Epidermal melanocyte (primary cell): ENCODE measurements at regions not wholly inside any gene's neighbourhood (a gene's known extent, or its start where the extent isn't known, plus 50 kb on each side); places are given as distances from the start of the nearest gene placed in this dataset.

ENCODE experiments used
- DNase-seq: peaks from one replicate; pipeline ENCODE4 v3.0.0; 2011; ENCODE audit warnings: low spot score; ENCODE audit not compliant: insufficient read length

DNA sequence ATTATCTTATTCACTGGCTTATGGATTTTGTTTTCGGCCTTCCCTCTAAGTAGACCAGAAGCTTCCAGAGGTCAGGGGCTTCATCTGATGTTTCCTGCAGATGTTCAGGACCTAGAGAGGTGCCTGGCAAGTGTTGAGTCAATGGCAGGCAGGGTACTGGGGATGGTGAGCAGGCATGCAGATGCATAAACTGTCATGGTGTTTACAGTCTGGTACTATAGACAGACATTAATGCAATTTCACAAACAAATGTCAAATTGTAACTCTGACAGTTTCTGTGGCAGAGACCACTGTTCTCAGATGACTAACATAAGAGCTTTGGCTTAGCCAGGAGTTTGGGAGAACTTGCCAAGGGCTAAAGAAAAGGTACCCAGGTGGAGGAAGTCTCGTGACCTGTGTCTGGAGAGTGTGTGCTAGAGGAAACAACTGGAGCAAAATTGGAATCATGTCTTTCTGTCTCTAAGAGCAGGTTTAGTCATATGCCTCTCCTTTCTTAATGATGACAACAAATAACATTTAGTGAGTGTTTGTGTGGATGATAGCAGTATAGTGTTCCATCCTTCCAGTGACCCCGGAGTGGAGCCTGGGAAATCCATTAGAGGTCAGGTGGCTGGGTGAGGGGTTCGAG is 53.7 kb upstream of the TRAK1 start:
- DNase-seq: no peak

DNA sequence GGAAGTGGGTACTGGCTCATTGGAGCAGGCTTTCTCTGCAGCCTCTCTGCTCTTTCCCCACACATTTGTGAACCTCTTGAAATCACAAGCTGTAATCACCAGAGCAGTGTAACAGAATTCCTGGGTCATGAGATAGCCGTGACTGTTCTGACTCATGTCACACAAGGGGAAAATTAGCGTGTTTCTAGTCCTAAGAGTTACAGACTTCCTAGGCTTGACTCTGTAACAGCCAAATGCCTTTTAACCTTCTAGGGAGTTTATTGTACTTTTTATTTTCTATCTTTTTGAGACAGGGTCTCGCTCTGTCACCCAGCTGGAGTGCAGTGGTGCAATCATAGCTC is 54.7 kb upstream of the TRAK1 start:
- peak; percentile 86 for DNase-seq

- no peak for DNase-seq
Measured at GRCh38 chr3:42035816-42036482, 55.2 kb upstream of the TRAK1 start.

DNA sequence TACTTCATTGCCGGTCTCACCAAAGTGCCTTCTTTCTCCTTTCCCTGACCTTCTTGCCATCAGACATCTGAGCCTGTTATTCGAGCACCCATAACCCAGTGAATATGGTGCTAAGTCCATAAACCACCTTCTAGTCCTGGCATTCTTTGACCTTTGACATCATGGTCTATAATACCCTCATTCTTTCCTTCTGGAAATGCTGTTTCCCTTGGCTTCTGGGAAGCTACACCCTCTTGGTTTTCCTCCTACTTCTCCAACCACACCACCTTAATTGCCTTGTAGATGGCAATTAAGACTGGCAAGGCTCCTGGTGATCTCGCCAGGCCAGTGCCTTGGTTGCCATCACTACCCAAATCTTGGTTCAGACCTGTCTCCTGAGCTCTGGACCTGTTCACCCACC is 56.1 kb upstream of the TRAK1 start:
- no peak for DNase-seq

GRCh38 chr3:42033741-42034140 is 57.4 kb upstream of the TRAK1 start:
- no peak for DNase-seq

DNA sequence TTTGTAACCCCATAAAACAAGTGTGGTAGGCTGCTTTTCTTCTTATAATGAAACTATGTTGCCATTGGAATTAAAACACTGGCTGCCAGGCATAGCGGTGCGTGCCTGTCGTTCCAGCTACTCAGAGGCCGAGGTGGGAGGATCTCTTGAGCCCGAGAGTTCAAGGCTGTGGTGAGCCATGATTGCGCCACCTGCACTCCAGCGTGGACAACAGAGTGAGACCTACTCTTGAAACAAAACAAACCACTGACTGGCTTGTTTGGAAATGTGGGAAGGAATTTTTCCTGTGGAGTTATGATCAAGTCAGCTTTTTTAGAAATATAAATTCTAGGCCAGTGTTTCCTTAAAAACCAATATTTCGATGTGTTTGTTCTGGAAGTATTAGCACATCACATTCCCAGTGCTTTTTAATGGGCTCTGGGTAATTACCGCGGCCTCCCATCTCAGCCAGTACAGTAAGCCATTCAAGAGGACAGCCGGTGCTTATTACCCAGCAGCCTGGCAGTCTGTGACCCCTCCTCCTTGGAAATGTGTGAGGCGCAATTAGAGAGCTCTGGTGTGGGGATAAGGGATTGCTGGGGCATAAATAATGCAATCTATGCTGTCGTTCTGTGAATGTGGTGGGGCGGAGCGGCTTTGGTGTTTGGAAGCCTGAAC is 58.3 kb upstream of the TRAK1 start:
- no peak for DNase-seq

DNA sequence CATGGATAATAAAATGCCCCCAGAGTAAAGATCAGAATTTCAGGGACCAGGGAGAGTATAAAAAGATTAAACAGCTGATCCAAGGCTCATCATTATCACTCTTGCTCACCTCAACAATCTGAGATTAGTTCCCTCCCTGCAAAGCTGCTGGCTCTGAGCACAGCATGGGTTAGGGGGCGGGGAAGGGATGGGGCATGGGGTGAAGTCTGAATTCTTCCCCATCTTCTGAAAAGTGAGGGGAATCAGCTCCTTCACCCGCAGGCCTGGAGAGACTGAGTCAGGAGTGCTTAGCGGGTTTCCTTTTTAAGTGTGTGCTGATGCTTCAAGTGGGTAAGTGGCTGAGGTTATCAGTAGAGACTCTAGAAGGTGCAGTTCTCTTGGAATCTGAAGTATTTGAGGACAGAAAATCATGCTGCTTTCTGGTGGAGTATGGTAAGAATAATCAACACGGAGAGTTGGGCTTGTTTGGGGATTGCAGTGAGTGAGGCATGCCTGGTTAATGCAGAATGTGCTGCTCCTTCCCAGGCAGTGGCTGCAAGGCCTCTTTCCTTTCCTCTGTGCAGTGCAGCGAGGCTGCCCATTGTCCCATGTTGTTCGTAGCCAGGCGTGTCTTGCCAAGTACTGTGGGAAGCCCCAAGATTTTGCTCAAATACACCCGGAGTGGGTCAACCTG is 59.2 kb upstream of the TRAK1 start:
- DNase-seq: no peak

DNA sequence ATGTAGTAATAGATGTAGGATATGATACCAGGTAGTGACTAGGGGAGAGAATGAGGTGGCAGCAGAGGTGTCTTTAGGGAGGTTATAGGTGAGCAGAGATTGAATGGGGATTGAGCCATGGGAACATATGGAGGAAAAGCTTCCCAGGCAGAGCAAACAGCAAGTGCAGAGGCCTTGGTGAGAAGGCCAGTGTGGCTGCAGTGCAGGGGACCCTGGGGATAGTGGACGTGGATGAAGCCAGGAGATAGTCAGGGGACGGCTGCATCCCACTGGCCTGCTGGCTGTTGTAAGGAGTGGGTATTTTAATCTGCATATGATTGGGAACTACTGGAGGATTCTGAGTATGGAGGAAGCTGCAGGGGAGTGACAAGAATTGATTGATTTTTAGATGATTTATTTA is 62.7 kb upstream of the TRAK1 start:
- DNase-seq: no peak

GRCh38 chr3:42027571-42027970 is 63.6 kb upstream of the TRAK1 start:
- DNase-seq: no peak

- DNase-seq: peak; percentile 90
Measured at GRCh38 chr3:42025370-42026138, 63.7 kb upstream of the ULK4 start.

DNA sequence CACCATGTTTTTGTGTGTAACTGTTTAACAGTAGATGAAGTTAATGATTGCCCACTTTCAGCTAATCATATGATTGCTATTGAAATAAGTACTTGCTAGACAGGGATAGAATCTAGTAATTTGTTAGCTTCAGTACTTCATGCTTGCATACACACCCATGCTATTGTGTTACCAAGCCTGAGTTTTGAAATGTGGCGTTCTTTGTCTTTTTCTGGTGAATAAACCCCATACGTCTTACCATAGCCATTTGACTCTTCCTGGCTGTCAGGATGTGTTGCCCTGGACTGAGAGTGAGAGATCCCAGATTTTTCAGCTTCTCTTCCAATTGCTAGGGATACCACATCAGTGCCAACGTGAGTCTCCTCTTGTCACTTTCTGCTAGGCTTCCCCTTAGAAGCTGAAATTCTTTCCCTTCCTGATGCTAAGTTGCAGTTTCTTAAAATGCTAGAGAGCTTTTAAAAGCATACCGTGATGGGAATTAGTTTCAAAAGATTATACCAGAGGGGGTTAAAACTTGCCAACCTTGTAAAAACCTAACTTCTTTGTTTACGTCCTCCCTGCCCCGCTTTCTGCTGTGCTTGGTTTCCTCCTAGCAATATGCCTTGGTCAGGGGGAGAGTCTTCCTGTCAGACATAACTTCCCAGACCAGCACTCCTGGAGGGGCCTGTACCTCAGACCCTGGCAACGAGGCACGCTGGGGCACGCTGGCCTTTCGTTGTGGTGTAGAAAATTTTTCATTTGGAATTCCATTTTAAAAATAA is 62.9 kb upstream of the ULK4 start:
- no peak for DNase-seq

DNA sequence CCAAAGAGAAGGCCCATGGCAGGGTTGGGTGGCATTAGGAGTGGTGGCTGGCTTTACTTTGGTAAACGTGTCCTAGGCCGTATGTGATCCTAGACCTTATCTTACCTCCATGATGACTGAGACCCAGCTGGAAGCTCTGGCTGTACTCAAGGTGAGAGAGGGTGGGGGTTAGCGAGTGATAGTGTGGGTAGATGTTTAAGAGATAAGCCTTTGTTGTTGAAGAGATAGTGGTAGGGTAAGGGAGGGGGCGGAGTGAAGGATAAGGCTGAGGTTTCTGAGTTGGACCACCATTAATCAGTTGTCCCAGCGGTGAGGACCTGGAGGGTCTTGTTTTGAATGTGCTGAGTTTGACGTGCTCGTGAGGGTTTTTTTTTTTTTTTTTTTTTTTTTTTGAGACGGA is 61.5 kb upstream of the ULK4 start:
- no peak for DNase-seq

GRCh38 chr3:42022355-42022754 is 60.5 kb upstream of the ULK4 start:
- DNase-seq: no peak

DNA sequence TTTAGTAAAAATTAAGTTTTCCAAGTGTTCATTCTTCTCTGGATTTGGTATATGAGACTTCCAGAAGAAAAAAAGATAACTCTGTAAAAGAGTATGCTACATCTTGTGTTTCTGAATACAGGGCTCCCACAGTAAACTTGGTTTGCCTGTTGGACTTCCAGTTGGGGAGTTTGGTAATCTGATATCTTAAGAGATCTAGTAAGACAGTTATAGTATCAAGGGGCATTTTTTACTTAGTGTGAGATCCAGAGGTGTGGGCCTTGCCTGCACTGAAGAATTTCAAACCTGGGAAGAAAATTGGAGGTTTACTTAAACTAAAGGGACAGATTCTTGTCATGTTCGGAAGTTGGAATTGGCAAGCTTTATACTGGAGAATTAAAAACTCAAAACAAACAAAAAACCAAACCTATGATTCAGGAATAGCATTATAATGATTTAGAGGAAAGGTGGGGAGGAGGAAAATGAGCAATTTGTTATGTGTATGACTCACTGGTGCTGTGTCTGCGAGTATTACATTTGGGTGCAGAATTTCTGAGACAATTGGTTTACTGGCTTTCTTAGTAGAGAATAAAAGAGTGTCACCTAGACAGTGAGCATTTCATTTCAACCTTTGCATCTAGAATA is 58.9 kb upstream of the ULK4 start:
- no peak for DNase-seq

DNA sequence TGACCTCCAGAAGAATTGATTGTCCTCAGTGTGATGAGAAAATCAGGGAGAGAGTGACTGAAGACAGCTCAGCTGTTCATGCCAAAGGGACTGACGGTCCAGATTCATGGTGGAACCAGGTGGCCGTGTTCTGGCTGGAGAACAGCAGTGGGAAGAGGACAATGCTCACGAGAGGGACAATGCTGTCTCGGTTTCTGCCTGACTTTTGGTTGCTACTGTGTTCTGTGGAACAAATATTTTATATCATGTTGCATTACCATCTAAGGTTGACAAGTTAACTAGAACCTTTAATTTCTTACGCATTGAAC is 58.0 kb upstream of the ULK4 start:
- no peak for DNase-seq

GRCh38 chr3:42019144-42019952 is 57.4 kb upstream of the ULK4 start:
- no peak for DNase-seq

DNA sequence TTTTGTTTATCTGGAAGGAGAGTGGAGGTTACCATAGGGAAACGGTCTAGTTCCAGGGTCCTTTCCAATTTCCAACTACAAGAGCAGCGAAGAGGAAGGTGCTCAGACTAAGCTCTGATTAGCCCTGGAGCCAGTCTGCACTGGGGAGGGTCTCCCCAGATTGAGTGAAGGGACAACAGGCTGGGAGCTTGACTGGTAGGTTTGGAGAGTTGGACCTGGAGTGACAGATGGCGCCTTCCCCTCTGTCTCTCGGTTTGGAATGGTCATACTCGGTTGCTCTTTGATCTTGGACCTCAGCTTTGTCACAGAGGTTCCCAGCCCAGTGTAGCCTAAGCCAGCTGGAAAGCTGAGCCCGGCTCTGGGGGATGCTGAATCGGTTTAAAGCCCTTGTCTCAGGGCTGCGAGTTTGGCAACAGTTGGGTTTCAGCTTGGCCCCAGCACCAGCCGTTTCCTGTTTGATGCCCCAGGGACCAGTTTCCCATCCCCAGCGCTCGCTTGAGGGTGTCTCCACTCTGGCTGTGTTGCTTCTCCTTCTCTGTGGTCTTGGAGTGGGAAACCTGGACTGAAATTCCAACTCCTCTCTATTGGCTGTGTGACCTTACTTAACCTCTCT is 53.1 kb upstream of the ULK4 start:
- peak; percentile 29 for DNase-seq

DNA sequence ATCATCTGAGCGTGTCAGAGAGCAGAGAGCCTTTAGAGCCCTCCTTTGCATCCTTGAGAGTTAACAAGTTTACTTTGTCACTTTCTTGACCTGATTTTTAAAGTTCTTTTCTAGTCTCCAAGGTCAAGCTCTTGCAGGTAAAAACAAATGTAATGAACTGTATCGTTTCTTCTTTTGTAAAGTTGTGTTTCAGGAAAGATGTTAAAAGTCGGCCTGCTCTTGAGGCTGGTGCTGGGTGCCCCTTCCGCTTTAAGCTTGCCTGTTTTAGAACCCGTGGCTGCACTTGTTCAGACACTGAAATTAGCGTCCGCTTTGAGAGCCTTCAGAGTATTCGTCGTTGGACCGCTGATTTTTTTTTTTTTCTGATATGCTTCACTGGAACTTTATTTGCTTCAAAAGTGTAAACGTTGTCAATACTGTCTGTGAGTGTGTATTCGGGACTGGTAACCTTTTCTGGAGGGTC is 52.6 kb upstream of the ULK4 start:
- DNase-seq: no peak

DNA sequence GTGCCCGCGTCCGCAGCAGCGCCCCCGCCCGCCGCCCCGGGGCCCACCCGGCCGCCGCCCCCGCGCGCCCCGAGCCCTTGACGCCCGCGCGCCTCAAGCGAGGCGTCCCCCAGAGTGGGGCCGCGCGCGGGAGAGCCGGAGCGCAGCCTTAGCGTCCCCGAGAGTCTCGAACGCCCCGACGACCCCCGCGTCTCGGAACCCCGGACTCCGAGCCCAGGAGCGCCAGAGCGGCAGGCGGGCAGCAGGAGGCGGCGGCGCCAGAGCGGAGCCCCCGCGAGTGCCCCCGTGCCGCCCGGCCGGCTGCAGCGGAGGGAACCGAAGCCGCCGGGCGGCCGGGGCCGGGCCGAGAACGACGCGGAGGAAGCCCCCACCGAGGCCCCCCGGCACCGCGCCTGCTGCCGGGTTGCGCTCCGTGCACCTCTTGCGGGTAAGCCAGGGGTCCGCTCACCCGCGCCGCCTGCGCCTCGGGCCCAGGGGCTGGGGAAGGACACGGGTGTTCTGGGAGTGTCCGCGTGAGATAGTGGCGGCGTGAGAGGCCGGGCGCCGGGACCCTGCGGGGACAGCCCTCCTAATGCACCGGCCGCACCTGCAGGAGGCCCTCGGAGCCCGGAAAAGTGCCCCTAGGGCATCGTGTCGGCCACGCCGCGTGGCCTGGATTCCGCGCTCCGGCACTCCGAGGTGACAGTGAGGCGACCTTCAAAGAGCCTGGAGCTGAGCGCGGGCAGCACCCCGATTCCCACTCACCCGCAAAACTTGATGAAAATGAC is 52.0 kb upstream of the ULK4 start:
- DNase-seq: no peak
